ENCODE measurements at regions not wholly inside any gene's neighbourhood (a gene's known extent, or its start where the extent isn't known, plus 50 kb on each side); places are given as distances from the start of the nearest gene placed in this dataset.

- no peak for DNase-seq
These were observed 458.9 kb upstream of the C9orf72 start for GRCh38 chr9:28032268-28032590.

GRCh38 chr9:28034242-28034641 is 461.0 kb upstream of the C9orf72 start:
- no peak for DNase-seq

- DNase-seq, result no peak
These were observed 464.7 kb upstream of the C9orf72 start for GRCh38 chr9:28037968-28038367.

GRCh38 chr9:28045051-28045450 is 471.8 kb upstream of the C9orf72 start:
- no peak for DNase-seq

- DNase-seq, result no peak
These were observed 476.8 kb upstream of the C9orf72 start for GRCh38 chr9:28050046-28050445.

GRCh38 chr9:28050941-28051340 is 477.7 kb upstream of the C9orf72 start:
- no peak for DNase-seq

GRCh38 chr9:28051559-28052503 is 478.6 kb upstream of the C9orf72 start:
- DNase-seq, result no peak

GRCh38 chr9:28053096-28053777 is 480.0 kb upstream of the C9orf72 start:
- DNase-seq, result no peak

- DNase-seq, result no peak
These were observed 482.7 kb upstream of the C9orf72 start for GRCh38 chr9:28056006-28056405.

- no peak for DNase-seq
These were observed 483.2 kb upstream of the C9orf72 start for GRCh38 chr9:28056466-28056865.

- DNase-seq, result no peak
These were observed 485.9 kb upstream of the C9orf72 start for GRCh38 chr9:28059192-28059591.

- DNase-seq, result no peak
These were observed 491.0 kb upstream of the C9orf72 start for GRCh38 chr9:28064241-28064815.

GRCh38 chr9:28073270-28073669 is 500.0 kb upstream of the C9orf72 start:
- peak; percentile 37 for DNase-seq

- DNase-seq, result no peak
These were observed 506.4 kb upstream of the C9orf72 start for GRCh38 chr9:28079677-28080076.

GRCh38 chr9:28082671-28083070 is 509.4 kb upstream of the C9orf72 start:
- DNase-seq, result no peak

GRCh38 chr9:28086881-28087280 is 513.6 kb upstream of the C9orf72 start:
- no peak for DNase-seq

GRCh38 chr9:28092981-28093936 is 520.0 kb upstream of the C9orf72 start:
- no peak for DNase-seq

- DNase-seq, result no peak
These were observed 528.2 kb upstream of the C9orf72 start for GRCh38 chr9:28101509-28101908.

GRCh38 chr9:28105001-28105400 is 531.7 kb upstream of the C9orf72 start:
- no peak for DNase-seq

GRCh38 chr9:28120184-28120583 is 546.9 kb upstream of the C9orf72 start:
- no peak for DNase-seq

- no peak for DNase-seq
These were observed 547.3 kb upstream of the C9orf72 start for GRCh38 chr9:28120626-28121025.

- no peak for DNase-seq
These were observed 548.1 kb upstream of the C9orf72 start for GRCh38 chr9:28121366-28121765.

GRCh38 chr9:28124917-28125316 is 551.6 kb upstream of the C9orf72 start:
- DNase-seq, result no peak
